AG09319 (cell line): ENCODE measurements at regions not wholly inside any gene's neighbourhood (a gene's known extent, or its start where the extent isn't known, plus 50 kb on each side); places are given as distances from the start of the nearest gene placed in this dataset.
"Not testable (repeated sequence)": the region's sequence is repeated elsewhere in the genome, so short reads cannot be mapped to it uniquely, and the experiment has no call there.

Experiments used
- DNase-seq: peaks from one replicate; pipeline ENCODE4 v3.0.0-alpha.2; 2010; ENCODE audit warnings: low read depth; ENCODE audit errors: extremely low read depth
- TF ChIP-seq, protein P1 (sequence below): IDR thresholded peaks from 2 replicates; pipeline ENCODE4 v1.5.1; 2011; ENCODE audit warnings: low read depth, mild to moderate bottlenecking, inconsistent platforms, low read length, moderate library complexity

- TF ChIP-seq, protein P1, sequence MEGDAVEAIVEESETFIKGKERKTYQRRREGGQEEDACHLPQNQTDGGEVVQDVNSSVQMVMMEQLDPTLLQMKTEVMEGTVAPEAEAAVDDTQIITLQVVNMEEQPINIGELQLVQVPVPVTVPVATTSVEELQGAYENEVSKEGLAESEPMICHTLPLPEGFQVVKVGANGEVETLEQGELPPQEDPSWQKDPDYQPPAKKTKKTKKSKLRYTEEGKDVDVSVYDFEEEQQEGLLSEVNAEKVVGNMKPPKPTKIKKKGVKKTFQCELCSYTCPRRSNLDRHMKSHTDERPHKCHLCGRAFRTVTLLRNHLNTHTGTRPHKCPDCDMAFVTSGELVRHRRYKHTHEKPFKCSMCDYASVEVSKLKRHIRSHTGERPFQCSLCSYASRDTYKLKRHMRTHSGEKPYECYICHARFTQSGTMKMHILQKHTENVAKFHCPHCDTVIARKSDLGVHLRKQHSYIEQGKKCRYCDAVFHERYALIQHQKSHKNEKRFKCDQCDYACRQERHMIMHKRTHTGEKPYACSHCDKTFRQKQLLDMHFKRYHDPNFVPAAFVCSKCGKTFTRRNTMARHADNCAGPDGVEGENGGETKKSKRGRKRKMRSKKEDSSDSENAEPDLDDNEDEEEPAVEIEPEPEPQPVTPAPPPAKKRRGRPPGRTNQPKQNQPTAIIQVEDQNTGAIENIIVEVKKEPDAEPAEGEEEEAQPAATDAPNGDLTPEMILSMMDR = no peak
- DNase-seq = no peak
These were observed 1875.0 kb upstream of the PCDH7 start for GRCh38 chr4:28845158-28845557.

GRCh38 chr4:28857028-28857427 is 1863.1 kb upstream of the PCDH7 start:
- DNase-seq = not testable (repeated sequence)

- TF ChIP-seq, protein P1 = no peak
- DNase-seq = no peak
These were observed 1851.3 kb upstream of the PCDH7 start for GRCh38 chr4:28868841-28869240.

GRCh38 chr4:28879178-28879577 is 1841.0 kb upstream of the PCDH7 start:
- no peak for DNase-seq
- TF ChIP-seq, protein P1 = no peak

DNA sequence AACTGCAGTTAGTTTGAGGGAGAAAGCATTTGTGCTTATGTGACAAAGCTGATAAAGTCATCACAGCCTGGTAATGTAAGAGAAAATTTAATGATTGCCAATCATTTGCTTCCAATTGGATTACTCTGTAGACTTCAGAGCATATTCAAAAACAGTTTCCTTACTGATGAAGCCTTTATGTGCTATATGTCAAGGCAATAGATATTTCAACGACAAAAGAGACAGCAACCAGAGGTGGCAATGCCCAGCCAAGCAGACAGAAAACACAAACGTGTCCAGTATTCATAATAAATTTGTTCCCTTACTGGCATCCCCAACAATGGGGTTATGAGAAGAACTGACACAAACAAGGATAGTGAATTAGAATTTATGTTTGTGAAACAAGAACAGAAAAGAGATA is 1840.3 kb upstream of the PCDH7 start:
- no peak for DNase-seq
- TF ChIP-seq, protein P1 = no peak

GRCh38 chr4:28883211-28883610 is 1837.0 kb upstream of the PCDH7 start:
- no peak for DNase-seq
- TF ChIP-seq, protein P1 = no peak

- TF ChIP-seq, protein P1 = no peak
- no peak for DNase-seq
These were observed 1833.2 kb upstream of the PCDH7 start for GRCh38 chr4:28886934-28887333.

DNA sequence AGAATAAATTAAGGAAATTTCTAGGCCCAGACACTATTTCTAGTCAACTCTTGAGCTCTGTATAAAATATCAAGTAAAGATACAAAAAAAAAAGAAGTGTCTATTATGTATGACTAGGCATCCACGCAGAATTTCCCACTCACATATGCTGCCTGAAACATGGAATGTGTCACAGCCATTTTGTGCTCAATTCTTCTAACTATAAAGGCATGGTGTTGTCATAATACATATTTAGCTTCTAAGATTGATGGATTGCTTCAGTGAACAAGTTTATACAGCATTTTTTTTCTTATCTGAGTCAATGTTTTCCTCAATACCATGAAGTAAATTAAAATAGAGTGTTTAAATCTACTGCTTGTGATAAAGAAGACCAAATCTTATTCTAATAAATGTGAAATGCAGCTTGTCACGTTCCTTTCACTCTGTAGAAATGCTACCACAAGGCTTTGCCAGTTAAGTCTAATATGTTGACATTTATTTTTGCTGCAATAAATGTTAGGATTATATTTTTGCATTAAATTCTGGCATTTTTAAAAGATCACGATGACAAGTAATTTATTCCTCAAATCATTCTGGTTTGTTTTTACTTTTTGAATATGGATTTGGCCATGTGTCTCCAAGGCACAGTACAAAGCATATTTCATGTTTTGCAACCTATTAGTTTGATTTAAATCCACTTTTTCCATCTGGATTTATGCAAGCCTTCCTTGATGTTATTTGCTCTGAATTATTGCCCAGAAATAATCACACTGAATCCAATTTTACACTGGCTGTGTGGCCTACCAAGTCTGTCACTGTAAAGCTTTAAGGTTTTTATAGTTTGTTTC is 1829.0 kb upstream of the PCDH7 start:
- TF ChIP-seq, protein P1 = no peak
- DNase-seq = no peak
